ENCODE measurements at regions not wholly inside any gene's neighbourhood (a gene's known extent, or its start where the extent isn't known, plus 50 kb on each side); places are given as distances from the start of the nearest gene placed in this dataset.

DNA sequence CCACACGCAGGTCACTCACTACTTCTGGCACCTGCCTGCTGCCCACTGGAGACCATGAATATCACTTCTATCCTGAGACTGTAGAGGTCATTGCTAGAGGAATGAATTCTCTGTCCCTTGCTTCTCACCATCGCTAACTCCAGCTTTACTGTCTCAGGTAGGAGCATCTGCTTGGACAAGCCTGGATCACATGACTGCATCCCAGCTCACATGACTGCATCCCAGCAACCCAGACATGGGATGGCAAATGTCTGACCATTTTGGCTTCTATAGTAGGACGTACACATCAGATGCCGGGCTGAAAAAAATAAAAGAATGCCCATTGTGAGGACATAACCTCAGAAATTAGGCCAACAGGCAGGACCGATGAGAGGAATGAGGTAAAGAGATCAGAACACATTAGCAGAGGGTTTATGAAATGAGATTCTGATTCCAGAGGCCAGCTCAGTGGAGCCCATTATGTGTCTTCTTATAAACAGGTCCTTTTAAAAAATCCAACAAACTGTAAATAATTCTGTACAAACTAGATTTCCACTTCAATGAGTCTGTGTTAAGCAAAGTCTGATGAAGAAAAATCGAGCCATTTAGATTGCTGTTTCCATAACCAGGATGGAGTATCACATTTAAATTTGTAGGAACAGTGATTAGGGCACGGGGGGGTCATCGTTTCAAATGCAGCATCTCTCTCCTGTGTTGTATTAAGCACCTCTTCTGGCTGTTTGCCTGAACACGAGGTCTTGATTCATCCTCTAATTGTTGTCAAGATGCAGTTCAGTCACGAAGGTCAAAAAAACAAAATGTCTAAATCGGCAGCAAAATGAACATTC lies 126.7 kb downstream of the MTHFS start:
- TF ChIP-seq POLR2A (IDR thresholded peaks at IDR 0.05): no peak
- TF ChIP-seq, protein P1, sequence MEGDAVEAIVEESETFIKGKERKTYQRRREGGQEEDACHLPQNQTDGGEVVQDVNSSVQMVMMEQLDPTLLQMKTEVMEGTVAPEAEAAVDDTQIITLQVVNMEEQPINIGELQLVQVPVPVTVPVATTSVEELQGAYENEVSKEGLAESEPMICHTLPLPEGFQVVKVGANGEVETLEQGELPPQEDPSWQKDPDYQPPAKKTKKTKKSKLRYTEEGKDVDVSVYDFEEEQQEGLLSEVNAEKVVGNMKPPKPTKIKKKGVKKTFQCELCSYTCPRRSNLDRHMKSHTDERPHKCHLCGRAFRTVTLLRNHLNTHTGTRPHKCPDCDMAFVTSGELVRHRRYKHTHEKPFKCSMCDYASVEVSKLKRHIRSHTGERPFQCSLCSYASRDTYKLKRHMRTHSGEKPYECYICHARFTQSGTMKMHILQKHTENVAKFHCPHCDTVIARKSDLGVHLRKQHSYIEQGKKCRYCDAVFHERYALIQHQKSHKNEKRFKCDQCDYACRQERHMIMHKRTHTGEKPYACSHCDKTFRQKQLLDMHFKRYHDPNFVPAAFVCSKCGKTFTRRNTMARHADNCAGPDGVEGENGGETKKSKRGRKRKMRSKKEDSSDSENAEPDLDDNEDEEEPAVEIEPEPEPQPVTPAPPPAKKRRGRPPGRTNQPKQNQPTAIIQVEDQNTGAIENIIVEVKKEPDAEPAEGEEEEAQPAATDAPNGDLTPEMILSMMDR (IDR thresholded peaks at IDR 0.05): no peak
- TF ChIP-seq POLR2AphosphoS5 (IDR thresholded peaks at IDR 0.05): no peak
